ENCODE measurements at regions not wholly inside any gene's neighbourhood (a gene's known extent, or its start where the extent isn't known, plus 50 kb on each side); places are given as distances from the start of the nearest gene placed in this dataset.

GRCh38 chr4:127069675-127070074 lies 563.1 kb upstream of the INTU start:
- no peak for TF ChIP-seq CTCF (IDR thresholded peaks at IDR 0.05)
- TF ChIP-seq POLR2A (IDR thresholded peaks at IDR 0.05): no peak

Data from Peyer's patch (tissue), 4 donors.